Lower leg skin (tissue), 4 donors: ENCODE measurements at regions not wholly inside any gene's neighbourhood (a gene's known extent, or its start where the extent isn't known, plus 50 kb on each side); places are given as distances from the start of the nearest gene placed in this dataset.

Experiments
- DNase-seq, 2 donors: peaks; one replicate each; pipeline ENCODE4 v3.0.0-alpha.2; 2019; ENCODE audit warnings: low spot score in 2 of 2
- H3K4me3 ChIP-seq: fragments of 200-600 bp; sonication (generic); 2 replicates; pipeline ENCODE4 v1.5.1; 2017; ENCODE audit warnings: mild to moderate bottlenecking, low read depth; ENCODE audit not compliant: poor library complexity, severe bottlenecking
- POLR2A ChIP-seq, 2 donors: fragments of 450-650 bp; IDR thresholded peaks; one replicate each; pipeline ENCODE4 v1.6.1; 2016 to 2017; ENCODE audit warnings: antibody characterized with exemption in 2 of 2, mild to moderate bottlenecking in 1 of 2, moderate library complexity in 1 of 2
- WGBS, 2 donors: methylation state at CpG; one replicate each; pipeline ENCODE4 v1.1.5; 2018; 5-methylcytosine and 5-hydroxymethylcytosine counted together
- intact Hi-C: fragments of 100-400 bp; cut with DNase I; formaldehyde crosslinking; loops from one replicate; pipeline ENCODE4 v1.15.0; 2023; ENCODE audit warnings: low total_unique reads
- TF ChIP-seq, protein P1 (sequence below), 3 donors: fragments of 450-650 bp; IDR thresholded peaks; one replicate each; pipeline ENCODE4 v1.5.1; 2016; ENCODE audit warnings: antibody characterized with exemption in 3 of 3, mild to moderate bottlenecking in 3 of 3, moderate library complexity in 2 of 3

GRCh38 chr11:70734911-70735310 lies 336.6 kb downstream of the CTTN start:
- 84 to 89% methylated on average over 10 to 15 of the region's 15 CpGs for WGBS, 2 donors
- H3K4me3 ChIP-seq, result no peak overlapping the region
- no peak for DNase-seq
- intact Hi-C loops, result no loop called here
- TF ChIP-seq POLR2A (IDR thresholded peaks at IDR 0.05), result no peak
- TF ChIP-seq, protein P1, sequence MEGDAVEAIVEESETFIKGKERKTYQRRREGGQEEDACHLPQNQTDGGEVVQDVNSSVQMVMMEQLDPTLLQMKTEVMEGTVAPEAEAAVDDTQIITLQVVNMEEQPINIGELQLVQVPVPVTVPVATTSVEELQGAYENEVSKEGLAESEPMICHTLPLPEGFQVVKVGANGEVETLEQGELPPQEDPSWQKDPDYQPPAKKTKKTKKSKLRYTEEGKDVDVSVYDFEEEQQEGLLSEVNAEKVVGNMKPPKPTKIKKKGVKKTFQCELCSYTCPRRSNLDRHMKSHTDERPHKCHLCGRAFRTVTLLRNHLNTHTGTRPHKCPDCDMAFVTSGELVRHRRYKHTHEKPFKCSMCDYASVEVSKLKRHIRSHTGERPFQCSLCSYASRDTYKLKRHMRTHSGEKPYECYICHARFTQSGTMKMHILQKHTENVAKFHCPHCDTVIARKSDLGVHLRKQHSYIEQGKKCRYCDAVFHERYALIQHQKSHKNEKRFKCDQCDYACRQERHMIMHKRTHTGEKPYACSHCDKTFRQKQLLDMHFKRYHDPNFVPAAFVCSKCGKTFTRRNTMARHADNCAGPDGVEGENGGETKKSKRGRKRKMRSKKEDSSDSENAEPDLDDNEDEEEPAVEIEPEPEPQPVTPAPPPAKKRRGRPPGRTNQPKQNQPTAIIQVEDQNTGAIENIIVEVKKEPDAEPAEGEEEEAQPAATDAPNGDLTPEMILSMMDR (IDR thresholded peaks at IDR 0.05), result no peak

GRCh38 chr11:70735976-70736375 lies 337.6 kb downstream of the CTTN start:
- no peak overlapping the region for H3K4me3 ChIP-seq
- no peak for TF ChIP-seq POLR2A (IDR thresholded peaks at IDR 0.05)
- TF ChIP-seq, protein P1 (IDR thresholded peaks at IDR 0.05), result no peak
- DNase-seq, result no peak
- WGBS, 2 donors, result 84 to 94% methylated on average over 4 to 7 of the region's 7 CpGs
- intact Hi-C loops, result no loop called here

DNA sequence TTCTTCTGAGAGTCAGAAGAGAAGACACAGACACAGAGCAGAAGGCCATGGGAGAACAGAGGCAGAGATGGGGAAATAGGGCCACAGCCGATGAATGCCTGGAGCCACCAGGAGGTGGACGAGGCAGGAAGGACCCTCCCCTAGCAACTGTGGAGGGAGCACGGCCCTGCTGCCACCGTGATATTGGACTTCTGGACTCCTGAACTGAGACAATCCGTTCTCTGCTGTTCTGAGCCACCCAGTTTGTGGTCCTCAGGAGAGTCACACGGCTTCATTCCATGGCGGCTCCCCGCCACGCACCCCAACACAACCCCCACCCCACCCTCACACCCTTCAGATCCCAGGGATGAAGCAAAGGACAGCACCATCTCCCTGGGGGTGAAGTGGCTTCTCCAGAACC lies 338.1 kb downstream of the CTTN start:
- no peak for DNase-seq
- TF ChIP-seq, protein P1 (IDR thresholded peaks at IDR 0.05), result no peak
- TF ChIP-seq POLR2A (IDR thresholded peaks at IDR 0.05), result no peak
- intact Hi-C loops, result no loop called here
- no peak overlapping the region for H3K4me3 ChIP-seq
- WGBS, 2 donors, result 84 to 90% methylated on average over 9 of the region's 9 CpGs

DNA sequence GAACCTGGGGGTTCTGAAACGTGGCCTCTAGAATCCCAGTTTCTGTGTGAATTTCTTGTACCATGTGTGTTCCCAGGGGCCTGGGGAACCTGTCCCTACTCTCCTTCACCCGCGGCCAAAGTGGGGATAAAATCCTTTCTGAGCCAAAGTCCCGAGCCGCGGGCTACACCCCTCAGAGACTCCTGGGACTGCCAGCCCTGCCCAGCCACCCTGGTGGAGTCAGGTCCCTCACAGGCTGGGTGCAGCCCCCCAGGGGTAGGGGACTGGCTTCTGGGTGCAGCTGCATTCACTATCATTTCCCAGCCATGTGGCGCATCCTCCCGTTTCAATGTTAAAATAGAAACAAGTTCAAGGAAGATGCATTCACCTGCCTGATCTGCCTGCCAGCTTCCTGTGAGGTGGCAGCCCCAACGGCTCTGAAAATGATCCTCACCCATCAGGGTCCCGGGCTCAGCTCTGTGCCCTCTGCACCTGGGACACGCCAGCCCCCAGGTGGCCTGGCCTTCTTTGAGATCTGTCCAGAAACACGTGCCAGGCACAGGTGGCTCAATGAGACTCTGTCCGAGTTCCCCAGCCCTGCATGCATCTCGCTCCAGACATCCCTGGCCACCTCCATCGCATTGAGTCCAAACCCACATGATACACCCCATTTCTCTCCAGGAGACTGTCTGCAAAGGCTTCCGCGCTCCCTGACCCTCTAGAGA lies 338.8 kb downstream of the CTTN start:
- no peak for DNase-seq
- intact Hi-C loops, result no loop called here
- H3K4me3 ChIP-seq, result no peak overlapping the region
- TF ChIP-seq, protein P1 (IDR thresholded peaks at IDR 0.05), result no peak
- no peak for TF ChIP-seq POLR2A (IDR thresholded peaks at IDR 0.05)
- WGBS, 2 donors, result 86 to 88% methylated on average over 17 of the region's 17 CpGs

- H3K4me3 ChIP-seq, result no peak overlapping the region
- intact Hi-C loops, result no loop called here
- 90 to 93% methylated on average over 28 to 31 of the region's 31 CpGs for WGBS, 2 donors
- TF ChIP-seq, protein P1 (IDR thresholded peaks at IDR 0.05), result no peak
- no peak for TF ChIP-seq POLR2A (IDR thresholded peaks at IDR 0.05)
- DNase-seq, result no peak
Measured at GRCh38 chr11:70737816-70738630, 339.7 kb downstream of the CTTN start.
